H1 (cell line): ENCODE measurements at regions not wholly inside any gene's neighbourhood (a gene's known extent, or its start where the extent isn't known, plus 50 kb on each side); places are given as distances from the start of the nearest gene placed in this dataset.

Experiments used
- CTCF ChIA-PET: fragments of 300-600 bp; sonication (Branson Sonifier 250); formaldehyde crosslinking; loops from one replicate; lab custom pipeline; 2021; ENCODE audit not compliant: partially characterized antibody; lab: Charles Lee
- POLR2A ChIA-PET: fragments of 300-600 bp; sonication (Branson Sonifier 250); formaldehyde crosslinking; loops from one replicate; lab custom pipeline; 2021; ENCODE audit warnings: inconsistent platforms; ENCODE audit not compliant: partially characterized antibody; lab: Charles Lee
- DNase-seq, 2 experiments: peaks; one replicate each; pipeline versions ENCODE4 v3.0.0 to v3.0.0-alpha.2; 2010 to 2022; ENCODE audit warnings: low spot score in 2 of 2, low read depth in 1 of 2, mixed read lengths in 1 of 2
- FAIRE-seq: peaks from 2 replicates; lab custom pipeline; 2011; peaks lifted over from hg19 to GRCh38; lab: Jason Lieb, UNC
- H2AFZ ChIP-seq: 2 replicates; pipeline ENCODE4 v1.8.1; 2012; ENCODE audit warnings: low read length, inconsistent platforms
- H2AK5ac ChIP-seq: 2 replicates; pipeline ENCODE4 v1.6.1; 2013; ENCODE audit warnings: low read depth, low read length
- H2BK120ac ChIP-seq: replicated peaks from 2 replicates; pipeline ENCODE3; 2013; ENCODE audit warnings: low read depth, low read length, inconsistent platforms
- H2BK12ac ChIP-seq: 2 replicates; pipeline ENCODE4 v1.6.1; 2013; ENCODE audit warnings: low read depth, low read length
- H2BK15ac ChIP-seq: 2 replicates; pipeline ENCODE4 v1.6.1; 2013; ENCODE audit warnings: low read length
- H2BK20ac ChIP-seq: 2 replicates; pipeline ENCODE4 v1.6.1; 2013; ENCODE audit warnings: low read length
- H2BK5ac ChIP-seq: 2 replicates; pipeline ENCODE4 v1.6.1; 2013; ENCODE audit warnings: low read depth, low read length
- H3K14ac ChIP-seq: 2 replicates; pipeline ENCODE4 v1.6.1; 2013; ENCODE audit warnings: inconsistent platforms; ENCODE audit not compliant: insufficient read length
- H3K18ac ChIP-seq: 2 replicates; pipeline ENCODE4 v1.6.1; 2013; ENCODE audit warnings: low read length; ENCODE audit errors: extremely low read depth
- H3K23ac ChIP-seq: 2 replicates; pipeline ENCODE4 v1.6.1; 2013; ENCODE audit warnings: inconsistent platforms; ENCODE audit not compliant: insufficient read length
- H3K23me2 ChIP-seq: 2 replicates; pipeline ENCODE4 v1.6.1; 2013; ENCODE audit warnings: low read depth, low read length
- H3K27ac ChIP-seq: 2 replicates; pipeline ENCODE4 v1.6.1; 2011; ENCODE audit warnings: low read depth, low read length, inconsistent platforms
- H3K27me3 ChIP-seq, 4 experiments: replicated peaks in 1 of 4; 1 replicate in 1 of 4; 2 replicates in 3 of 4; pipeline versions ENCODE4 v1.6.1 to v1.8.1; 2011 to 2013; ENCODE audit warnings: low read length in 3 of 4, mild to moderate bottlenecking in 3 of 4, inconsistent platforms in 2 of 4, mixed read lengths in 2 of 4, moderate library complexity in 1 of 4; ENCODE audit not compliant: control insufficient read depth in 3 of 4, insufficient read depth in 3 of 4; ENCODE audit errors: extremely low read depth in 1 of 4
- H3K36me3 ChIP-seq, 4 experiments: 2 replicates each; pipeline versions ENCODE4 v1.6.1 to v1.8.1; 2011 to 2013; ENCODE audit warnings: mild to moderate bottlenecking in 4 of 4, low read length in 3 of 4, moderate library complexity in 2 of 4, control low read depth in 1 of 4, inconsistent platforms in 1 of 4; ENCODE audit not compliant: insufficient read depth in 4 of 4, control insufficient read depth in 2 of 4
- H3K4ac ChIP-seq: replicated peaks from 2 replicates; pipeline ENCODE3; 2013; ENCODE audit warnings: low read length, low read depth, mixed read lengths, inconsistent platforms; ENCODE audit not compliant: insufficient read length
- H3K4me1 ChIP-seq, 4 experiments: replicated peaks in 1 of 4; 1 replicate in 1 of 4; 2 replicates in 3 of 4; pipeline versions ENCODE4 v1.6.1 to v1.8.1; 2011 to 2013; ENCODE audit warnings: low read length in 3 of 4, inconsistent platforms in 2 of 4, mixed read lengths in 1 of 4; ENCODE audit not compliant: insufficient read depth in 4 of 4, control insufficient read depth in 3 of 4
- H3K4me2 ChIP-seq, 2 experiments: 2 replicates each; pipeline versions ENCODE4 v1.6.1 to v1.8.1; 2011 to 2013; ENCODE audit warnings: low read depth in 2 of 2, low read length in 2 of 2, control low read depth in 1 of 2, inconsistent platforms in 1 of 2, mild to moderate bottlenecking in 1 of 2; ENCODE audit not compliant: insufficient read depth in 1 of 2
- H3K4me3 ChIP-seq, 4 experiments: fragments of 200-600, 300-600 bp in 1 of 4; sonication (generic), shearing (Covaris generic), sonication (Bioruptor Twin) in 1 of 4; 2 replicates each; pipeline versions ENCODE4 v1.5.1 to v1.8.1; 2011 to 2016; ENCODE audit warnings: low read length in 4 of 4, low read depth in 3 of 4, control low read depth in 2 of 4, inconsistent platforms in 2 of 4, mild to moderate bottlenecking in 2 of 4, mixed read lengths in 1 of 4, moderate library complexity in 1 of 4; ENCODE audit not compliant: insufficient read depth in 2 of 4; ENCODE audit errors: extremely low read depth in 1 of 4
- H3K56ac ChIP-seq: replicated peaks from 2 replicates; pipeline ENCODE3; 2013; ENCODE audit warnings: low read depth, mild to moderate bottlenecking, mixed read lengths, low read length, inconsistent platforms; ENCODE audit not compliant: insufficient read length
- H3K79me1 ChIP-seq: 2 replicates; pipeline ENCODE4 v1.6.1; 2013; ENCODE audit warnings: low read depth, low read length, control low read depth
- H3K79me2 ChIP-seq, 2 experiments: 2 replicates each; pipeline versions ENCODE4 v1.6.1 to v1.8.1; 2012 to 2013; ENCODE audit warnings: low read length in 2 of 2, mild to moderate bottlenecking in 2 of 2, inconsistent platforms in 1 of 2; ENCODE audit not compliant: insufficient read depth in 2 of 2, control insufficient read depth in 1 of 2
- H3K9ac ChIP-seq, 4 experiments: replicated peaks in 1 of 4; 1 replicate in 1 of 4; 2 replicates in 3 of 4; pipeline versions ENCODE4 v1.6.1 to v1.8.1; 2011 to 2013; ENCODE audit warnings: low read depth in 3 of 4, low read length in 3 of 4, control low read depth in 2 of 4, mild to moderate bottlenecking in 2 of 4, moderate library complexity in 2 of 4, inconsistent platforms in 1 of 4; ENCODE audit errors: extremely low read depth in 1 of 4
- H3K9me3 ChIP-seq, 2 experiments: 2 replicates each; pipeline versions ENCODE4 v1.6.1 to v1.8.1; 2012 to 2013; ENCODE audit warnings: mild to moderate bottlenecking in 2 of 2, moderate library complexity in 2 of 2, control low read depth in 1 of 2, inconsistent platforms in 1 of 2, low read depth in 1 of 2, low read length in 1 of 2, mixed read lengths in 1 of 2; ENCODE audit not compliant: insufficient read depth in 2 of 2
- H4K20me1 ChIP-seq, 2 experiments: replicated peaks in 1 of 2; 2 replicates each; pipeline versions ENCODE3 to v1.8.1; 2011 to 2013; ENCODE audit warnings: inconsistent platforms in 2 of 2, low read length in 2 of 2, mild to moderate bottlenecking in 1 of 2; ENCODE audit not compliant: insufficient read depth in 2 of 2, control insufficient read depth in 1 of 2
- H4K5ac ChIP-seq: 2 replicates; pipeline ENCODE4 v1.6.1; 2013; ENCODE audit warnings: low read length, low read depth, mixed read lengths, inconsistent platforms; ENCODE audit not compliant: insufficient read length
- H4K8ac ChIP-seq: 2 replicates; pipeline ENCODE4 v1.8.0; 2013; ENCODE audit warnings: mild to moderate bottlenecking, moderate library complexity, low read length, inconsistent platforms; ENCODE audit not compliant: insufficient read depth; ENCODE audit errors: extremely low read depth
- H4K91ac ChIP-seq: replicated peaks from 2 replicates; pipeline ENCODE3; 2013; ENCODE audit warnings: low read length, mixed read lengths, inconsistent platforms; ENCODE audit not compliant: insufficient read length
- CHD2 ChIP-seq: IDR thresholded peaks from 2 replicates; pipeline ENCODE4 v1.6.1; 2012; ENCODE audit warnings: low read length, improper control_type of control experiment
- EZH2 ChIP-seq: fragments of 200-600 bp; sonication (generic); IDR thresholded peaks from 2 replicates; pipeline ENCODE4 v1.7.1; 2012; ENCODE audit warnings: low read depth, mild to moderate bottlenecking, moderate library complexity, low read length, inconsistent platforms; ENCODE audit not compliant: severe bottlenecking
- SUZ12 ChIP-seq: fragments of 200-600 bp; sonication (generic); IDR thresholded peaks from 2 replicates; pipeline ENCODE4 v1.6.1; 2012; ENCODE audit warnings: mild to moderate bottlenecking, inconsistent platforms, low read length, moderate library complexity, mixed read lengths
- WGBS, 2 experiments: shearing (Covaris generic) in 1 of 2; methylation state at CpG; one replicate each; pipeline versions ENCODE4 v1.1.6 to v1.1.7; 2013 to 2015; ENCODE audit warnings: low lambda C conversion rate in 2 of 2, mixed read lengths in 2 of 2, inconsistent platforms in 1 of 2, low coverage in 1 of 2, missing lambda C conversion rate in 1 of 2; ENCODE audit not compliant: insufficient replicate concordance in 2 of 2, insufficient coverage in 1 of 2, insufficient read length in 1 of 2; ENCODE audit errors: extremely low coverage in 1 of 2, missing lambda C conversion rate in 1 of 2; 5-methylcytosine and 5-hydroxymethylcytosine counted together

- no peaks in the 10 kb centered on the region for H3K79me2 ChIP-seq
- TF ChIP-seq SUZ12 (no peak), EZH2 (no peak), CHD2 (no peak)
- TF ChIP-seq, all 59 proteins: peak for 0
- no peak overlapping the region for H3K4me2 ChIP-seq
- no peaks in the 10 kb centered on the region for H3K79me1 ChIP-seq
- no peak overlapping the region for H2AK5ac ChIP-seq
- H3K27me3 ChIP-seq = peaks cover 0 to 19% (median 12%) of the 10 kb centered on the region in 4 experiments; a peak in 6 of 7 replicates
- H3K36me3 ChIP-seq = no peaks in the 10 kb centered on the region
- no peak overlapping the region for H3K9ac ChIP-seq
- H2BK20ac ChIP-seq = no peak overlapping the region
- no peak overlapping the region for H2BK15ac ChIP-seq
- no peak overlapping the region for H3K23ac ChIP-seq
- H3K9me3 ChIP-seq = peaks cover 0 to 7% of the 10 kb centered on the region in 2 experiments; a peak in 1 of 4 replicates
- DNase-seq = no peak
- no peak overlapping the region for H4K8ac ChIP-seq
- no peak overlapping the region for H3K18ac ChIP-seq
- peaks cover 2% of the 10 kb centered on the region; the same call in 1 of the 2 replicates for H3K23me2 ChIP-seq
- no peak overlapping the region for H2BK5ac ChIP-seq
- no peak overlapping the region for H3K27ac ChIP-seq
- H2BK12ac ChIP-seq = no peak overlapping the region
- H4K20me1 ChIP-seq = no peaks in the 10 kb centered on the region
- no peak overlapping the region for H3K14ac ChIP-seq
- no peak overlapping the region for H4K91ac ChIP-seq
- POLR2A ChIA-PET = no interaction called here
- CTCF ChIA-PET = interaction anchor here (1.0 kb wide), 1 partner anchor 78 kb away, joined by 4 read pairs; no protein-coding TSS in a partner anchor
- no peak overlapping the region for H3K4ac ChIP-seq
- H3K4me1 ChIP-seq = peaks cover 0 to 5% (median 2%) of the 10 kb centered on the region in 4 experiments; a peak in 3 of 7 replicates
- H3K56ac ChIP-seq = no peak overlapping the region
- 72% methylated on average over 10 of the region's 10 CpGs; no CpG with 5 or more reads in 1 of the 2 experiments for WGBS, 2 experiments
- no peak overlapping the region for H4K5ac ChIP-seq
- no peak overlapping the region for H2BK120ac ChIP-seq
- FAIRE-seq = no peak
- H2AFZ ChIP-seq = no peak overlapping the region
- no peak overlapping the region for H3K4me3 ChIP-seq
Observed at GRCh38 chr11:133785795-133786340, 59.4 kb downstream of the SPATA19 start.
